Epithelial cell of proximal tubule (primary cell): ENCODE measurements at regions not wholly inside any gene's neighbourhood (a gene's known extent, or its start where the extent isn't known, plus 50 kb on each side); places are given as distances from the start of the nearest gene placed in this dataset.

Source experiments
- DNase-seq: peaks from one replicate; pipeline ENCODE4 v3.0.0-alpha.2; 2011; ENCODE audit warnings: low read depth
- H3K4me3 ChIP-seq: 2 replicates; pipeline ENCODE4 v1.5.1; 2011; ENCODE audit warnings: low read depth, mild to moderate bottlenecking, low read length
- TF ChIP-seq, protein P1 (sequence below): conservative IDR thresholded peaks from 2 replicates; pipeline ENCODE4 v1.5.1; 2012; ENCODE audit warnings: low read depth, mild to moderate bottlenecking, low read length

DNA sequence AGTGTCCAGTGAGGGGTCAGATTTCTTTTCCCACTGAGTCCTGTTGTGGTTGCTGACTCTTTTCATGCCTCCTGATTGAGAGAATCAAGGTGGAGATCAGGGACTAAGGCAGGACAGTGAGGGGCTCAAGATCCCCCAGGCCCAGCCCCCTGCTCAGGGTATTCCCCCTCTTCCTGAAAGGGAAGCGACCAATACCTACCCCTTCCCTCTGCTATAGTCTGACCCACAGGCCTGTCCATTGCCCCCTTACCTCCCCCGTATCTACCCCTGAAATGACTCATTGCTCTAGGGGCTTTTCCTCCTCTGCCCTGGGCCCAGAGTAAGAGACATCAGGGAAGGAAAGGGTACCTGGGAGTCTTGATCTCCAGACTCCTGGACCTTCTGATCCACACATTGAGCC is 1320.5 kb downstream of the UQCRFS1 start:
- no peak for DNase-seq
- TF ChIP-seq, protein P1, sequence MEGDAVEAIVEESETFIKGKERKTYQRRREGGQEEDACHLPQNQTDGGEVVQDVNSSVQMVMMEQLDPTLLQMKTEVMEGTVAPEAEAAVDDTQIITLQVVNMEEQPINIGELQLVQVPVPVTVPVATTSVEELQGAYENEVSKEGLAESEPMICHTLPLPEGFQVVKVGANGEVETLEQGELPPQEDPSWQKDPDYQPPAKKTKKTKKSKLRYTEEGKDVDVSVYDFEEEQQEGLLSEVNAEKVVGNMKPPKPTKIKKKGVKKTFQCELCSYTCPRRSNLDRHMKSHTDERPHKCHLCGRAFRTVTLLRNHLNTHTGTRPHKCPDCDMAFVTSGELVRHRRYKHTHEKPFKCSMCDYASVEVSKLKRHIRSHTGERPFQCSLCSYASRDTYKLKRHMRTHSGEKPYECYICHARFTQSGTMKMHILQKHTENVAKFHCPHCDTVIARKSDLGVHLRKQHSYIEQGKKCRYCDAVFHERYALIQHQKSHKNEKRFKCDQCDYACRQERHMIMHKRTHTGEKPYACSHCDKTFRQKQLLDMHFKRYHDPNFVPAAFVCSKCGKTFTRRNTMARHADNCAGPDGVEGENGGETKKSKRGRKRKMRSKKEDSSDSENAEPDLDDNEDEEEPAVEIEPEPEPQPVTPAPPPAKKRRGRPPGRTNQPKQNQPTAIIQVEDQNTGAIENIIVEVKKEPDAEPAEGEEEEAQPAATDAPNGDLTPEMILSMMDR = no peak
- H3K4me3 ChIP-seq = no peak overlapping the region

DNA sequence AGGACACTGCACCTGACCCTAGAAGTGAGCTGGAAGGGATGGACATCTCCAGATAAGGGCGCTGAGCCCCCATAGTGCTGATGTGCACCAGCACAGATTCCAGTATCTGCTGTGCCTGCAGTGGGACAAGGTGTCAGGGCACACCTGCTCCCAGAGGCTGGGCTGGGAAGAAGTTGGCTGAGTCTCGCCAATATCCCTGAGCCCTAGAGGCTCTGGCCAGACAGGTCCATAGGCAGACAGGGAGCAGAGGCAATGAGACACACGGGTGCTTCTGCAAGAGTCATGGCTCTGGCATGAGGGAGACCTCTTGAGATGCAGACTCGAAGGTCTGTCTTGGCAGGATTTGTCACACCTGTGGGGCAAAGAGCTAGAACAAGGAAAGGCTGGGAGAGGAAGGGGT is 1321.5 kb downstream of the UQCRFS1 start:
- TF ChIP-seq, protein P1 = no peak
- H3K4me3 ChIP-seq = no peak overlapping the region
- no peak for DNase-seq

DNA sequence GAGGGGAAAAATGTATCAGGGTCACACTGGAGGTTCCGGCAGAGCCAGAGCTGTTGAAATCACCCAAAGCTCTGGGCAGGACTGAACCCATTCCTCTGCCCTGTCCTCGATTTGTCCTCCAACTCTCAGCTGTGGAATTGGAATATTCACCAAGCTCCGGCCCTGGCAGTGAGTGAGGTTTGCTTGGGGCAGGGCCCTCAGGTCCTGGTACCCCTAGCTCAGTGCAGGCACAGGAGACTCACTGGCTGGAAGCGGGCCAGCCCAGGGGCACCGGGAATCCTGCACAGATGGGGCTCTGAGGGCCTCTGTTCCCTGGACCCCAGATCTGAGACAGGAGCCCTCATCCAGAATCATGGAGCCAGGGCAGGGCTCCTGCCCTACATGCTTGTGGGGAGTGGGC is 1322.3 kb downstream of the UQCRFS1 start:
- TF ChIP-seq, protein P1 = no peak
- no peak for DNase-seq
- H3K4me3 ChIP-seq = no peak overlapping the region

DNA sequence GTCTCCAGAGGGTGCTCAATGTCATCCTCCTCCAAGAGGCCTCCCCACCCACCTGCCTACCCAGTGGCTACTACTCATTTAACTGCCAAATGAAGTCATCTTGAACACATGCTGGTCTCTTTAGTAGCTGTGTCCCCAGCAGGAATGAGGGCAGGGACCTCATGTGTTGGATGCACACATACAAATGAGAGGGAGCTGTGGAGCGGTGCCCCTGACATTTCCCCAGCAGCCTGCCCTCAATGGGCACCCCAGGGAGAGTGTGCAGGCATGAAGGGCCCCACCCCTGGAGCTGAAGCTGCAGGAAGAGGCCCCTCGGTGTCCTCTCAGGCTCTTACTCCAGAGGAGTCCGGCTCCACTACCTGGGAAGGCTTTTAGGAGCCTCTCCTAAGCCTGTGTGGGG is 1322.7 kb downstream of the UQCRFS1 start:
- no peak overlapping the region for H3K4me3 ChIP-seq
- DNase-seq = no peak
- TF ChIP-seq, protein P1 = no peak

DNA sequence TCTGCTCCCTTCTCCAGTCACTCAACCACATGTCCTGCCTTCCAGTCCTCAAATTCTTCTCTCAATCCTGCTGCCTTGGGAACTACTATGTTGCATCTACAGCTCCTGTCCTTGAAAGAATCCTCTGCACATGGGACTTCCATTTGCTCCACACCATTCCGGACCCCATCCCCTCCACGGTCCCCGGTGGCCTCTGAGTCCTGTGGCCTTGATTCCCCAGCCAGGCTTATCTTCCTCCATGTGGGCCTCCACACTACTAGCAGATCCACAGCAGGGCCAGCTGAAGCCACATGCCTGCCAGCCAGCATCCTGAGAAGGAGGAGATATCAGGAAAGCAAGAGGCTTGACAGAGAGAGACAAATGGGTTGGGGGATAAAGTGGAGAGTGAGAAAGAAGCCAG is 1323.8 kb downstream of the UQCRFS1 start:
- H3K4me3 ChIP-seq = no peak overlapping the region
- DNase-seq = no peak
- TF ChIP-seq, protein P1 = no peak

DNA sequence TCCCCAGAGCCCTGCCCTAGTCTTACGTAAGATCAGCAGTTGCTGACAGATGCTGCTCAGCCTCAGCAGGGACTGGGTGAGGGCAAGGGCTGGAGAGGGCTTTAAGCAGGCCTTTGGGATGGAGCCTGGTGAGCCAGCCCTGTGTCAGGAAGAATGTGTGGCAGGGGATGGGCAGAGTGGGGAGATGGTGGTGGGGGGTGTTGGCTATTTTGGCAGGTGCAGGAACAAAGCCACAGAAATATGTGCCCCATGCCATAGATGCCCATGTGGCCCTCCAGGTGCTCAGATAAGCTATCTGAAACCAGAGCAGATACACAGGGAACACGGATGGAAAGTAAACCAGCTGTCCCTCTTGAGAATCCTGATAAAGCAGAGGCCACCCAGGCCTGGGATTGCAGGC is 1325.0 kb downstream of the UQCRFS1 start:
- no peak for DNase-seq
- TF ChIP-seq, protein P1 = no peak

DNA sequence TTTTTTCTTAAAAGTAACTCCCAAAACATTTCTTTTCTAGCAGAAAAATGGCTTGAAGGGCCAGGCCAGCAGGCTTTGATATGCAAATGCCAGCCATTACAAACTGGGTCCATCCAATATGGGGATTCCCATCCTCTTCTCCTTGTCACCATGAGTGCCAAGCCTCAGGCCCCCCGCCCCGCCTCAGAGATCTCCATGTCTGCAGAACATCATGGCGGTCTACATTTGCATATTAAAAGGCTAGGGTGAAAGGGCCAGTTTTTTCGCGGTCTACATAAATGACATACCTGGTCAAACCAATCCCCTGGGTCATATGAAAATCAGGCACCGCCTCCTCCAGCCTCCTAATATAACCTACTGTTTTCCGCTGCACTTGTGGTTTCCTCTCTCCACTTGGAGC is 1327.6 kb downstream of the UQCRFS1 start:
- TF ChIP-seq, protein P1 = no peak

More for the DNA sequence above, 1325.0 kb downstream of the UQCRFS1 start:
- no peak overlapping the region for H3K4me3 ChIP-seq

More for the DNA sequence above, 1327.6 kb downstream of the UQCRFS1 start:
- H3K4me3 ChIP-seq = no peak overlapping the region
- no peak for DNase-seq
